ENCODE measurements at regions not wholly inside any gene's neighbourhood (a gene's known extent, or its start where the extent isn't known, plus 50 kb on each side); places are given as distances from the start of the nearest gene placed in this dataset.

DNA sequence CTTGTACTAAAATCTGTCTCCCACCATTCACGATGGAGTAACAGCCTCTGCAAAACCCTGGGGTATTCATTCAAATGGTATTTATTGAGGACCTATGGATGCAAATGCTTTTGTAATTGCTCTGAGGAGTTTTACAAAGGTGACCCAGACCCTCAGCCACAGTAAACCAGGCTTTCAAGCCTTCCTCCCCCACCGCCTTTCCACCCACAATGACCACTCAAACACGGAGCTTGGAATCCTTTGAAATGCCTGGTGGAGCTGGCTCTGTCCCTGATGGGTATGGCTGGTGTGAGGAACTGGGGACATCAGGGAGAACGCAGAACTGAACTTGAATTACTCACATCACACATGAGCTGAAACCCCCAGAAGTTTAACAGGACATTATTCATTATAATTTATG, 246.4 kb downstream of the CDH26 start:
- TF ChIP-seq, protein P1, sequence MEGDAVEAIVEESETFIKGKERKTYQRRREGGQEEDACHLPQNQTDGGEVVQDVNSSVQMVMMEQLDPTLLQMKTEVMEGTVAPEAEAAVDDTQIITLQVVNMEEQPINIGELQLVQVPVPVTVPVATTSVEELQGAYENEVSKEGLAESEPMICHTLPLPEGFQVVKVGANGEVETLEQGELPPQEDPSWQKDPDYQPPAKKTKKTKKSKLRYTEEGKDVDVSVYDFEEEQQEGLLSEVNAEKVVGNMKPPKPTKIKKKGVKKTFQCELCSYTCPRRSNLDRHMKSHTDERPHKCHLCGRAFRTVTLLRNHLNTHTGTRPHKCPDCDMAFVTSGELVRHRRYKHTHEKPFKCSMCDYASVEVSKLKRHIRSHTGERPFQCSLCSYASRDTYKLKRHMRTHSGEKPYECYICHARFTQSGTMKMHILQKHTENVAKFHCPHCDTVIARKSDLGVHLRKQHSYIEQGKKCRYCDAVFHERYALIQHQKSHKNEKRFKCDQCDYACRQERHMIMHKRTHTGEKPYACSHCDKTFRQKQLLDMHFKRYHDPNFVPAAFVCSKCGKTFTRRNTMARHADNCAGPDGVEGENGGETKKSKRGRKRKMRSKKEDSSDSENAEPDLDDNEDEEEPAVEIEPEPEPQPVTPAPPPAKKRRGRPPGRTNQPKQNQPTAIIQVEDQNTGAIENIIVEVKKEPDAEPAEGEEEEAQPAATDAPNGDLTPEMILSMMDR (IDR thresholded peaks at IDR 0.05; ENCODE audit: insufficient read depth, low read depth, low read length) = no peak
- no peak for TF ChIP-seq EZH2 (IDR thresholded peaks at IDR 0.05; ENCODE audit: insufficient read depth, low read length)

All from astrocyte (in vitro differentiated cells and primary cell).